LHCN-M2 (cell line): ENCODE measurements at regions not wholly inside any gene's neighbourhood (a gene's known extent, or its start where the extent isn't known, plus 50 kb on each side); places are given as distances from the start of the nearest gene placed in this dataset.
"Not testable (repeated sequence)": the region's sequence is repeated elsewhere in the genome, so short reads cannot be mapped to it uniquely, and the experiment has no call there.

Experiments used
- DNase-seq: peaks from one replicate; pipeline ENCODE4 v3.0.0-alpha.2; 2012; ENCODE audit warnings: low read depth

DNA sequence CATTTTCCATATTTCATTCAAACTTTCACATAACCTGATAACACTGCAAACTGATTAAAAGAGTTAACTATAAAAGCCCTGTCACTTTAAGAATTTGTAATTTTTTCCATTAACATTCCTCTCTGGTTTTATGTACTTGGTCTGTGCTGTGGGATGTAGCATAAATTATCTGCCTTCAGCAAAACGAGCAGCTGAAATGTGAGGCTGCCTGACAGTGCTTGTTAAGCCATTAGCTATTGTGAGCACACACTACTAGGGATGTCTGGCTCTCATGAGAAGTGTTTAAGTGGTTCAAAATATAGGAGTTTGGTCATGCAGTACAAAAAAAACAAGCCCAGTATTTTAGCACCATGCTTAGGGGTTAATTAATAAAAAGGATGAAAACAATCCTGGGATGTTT lies 63.0 kb downstream of the HOXA1 start:
- DNase-seq: peak; percentile 76

DNA sequence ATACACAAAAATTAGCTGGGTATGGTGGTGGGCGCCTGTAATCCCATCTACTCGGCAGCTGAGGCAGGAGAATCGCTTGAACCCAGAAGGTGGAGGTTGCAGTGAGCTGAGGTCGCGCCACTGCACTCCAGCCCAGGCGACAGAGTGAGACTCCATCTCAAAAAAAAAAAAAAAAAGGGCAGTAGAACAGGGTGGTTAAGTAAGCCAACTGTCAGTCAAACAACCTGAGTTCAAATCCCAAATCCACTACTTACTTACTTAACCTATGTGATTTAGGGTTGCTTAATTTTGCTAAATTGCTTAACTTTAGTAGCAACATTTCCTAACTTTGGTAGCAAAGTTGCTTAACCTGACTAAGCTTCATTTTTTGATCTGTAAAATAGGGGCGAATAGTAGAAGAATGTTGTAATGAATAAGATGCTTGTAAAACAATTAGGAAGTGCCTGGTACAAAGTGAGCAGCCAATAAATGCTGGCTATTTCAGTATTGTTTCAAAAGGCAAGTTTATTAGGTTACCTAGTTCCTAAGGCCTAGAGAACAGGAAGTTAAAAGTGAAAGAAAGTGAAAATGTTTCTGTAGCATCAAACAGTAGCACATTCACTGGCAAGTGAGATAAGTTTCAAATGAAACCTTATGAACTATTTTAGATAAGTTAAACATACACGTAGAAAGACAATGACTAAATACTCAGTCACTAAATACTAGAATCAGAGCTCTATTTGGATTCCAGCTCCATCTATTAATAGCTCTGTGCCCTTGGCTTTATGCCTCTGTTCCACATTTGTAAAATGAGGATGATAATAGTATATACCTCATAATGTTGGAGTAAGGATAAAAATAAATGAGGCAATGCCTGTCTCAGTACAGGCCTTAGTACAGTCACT lies 64.3 kb downstream of the HOXA1 start:
- DNase-seq: peak; percentile 71

DNA sequence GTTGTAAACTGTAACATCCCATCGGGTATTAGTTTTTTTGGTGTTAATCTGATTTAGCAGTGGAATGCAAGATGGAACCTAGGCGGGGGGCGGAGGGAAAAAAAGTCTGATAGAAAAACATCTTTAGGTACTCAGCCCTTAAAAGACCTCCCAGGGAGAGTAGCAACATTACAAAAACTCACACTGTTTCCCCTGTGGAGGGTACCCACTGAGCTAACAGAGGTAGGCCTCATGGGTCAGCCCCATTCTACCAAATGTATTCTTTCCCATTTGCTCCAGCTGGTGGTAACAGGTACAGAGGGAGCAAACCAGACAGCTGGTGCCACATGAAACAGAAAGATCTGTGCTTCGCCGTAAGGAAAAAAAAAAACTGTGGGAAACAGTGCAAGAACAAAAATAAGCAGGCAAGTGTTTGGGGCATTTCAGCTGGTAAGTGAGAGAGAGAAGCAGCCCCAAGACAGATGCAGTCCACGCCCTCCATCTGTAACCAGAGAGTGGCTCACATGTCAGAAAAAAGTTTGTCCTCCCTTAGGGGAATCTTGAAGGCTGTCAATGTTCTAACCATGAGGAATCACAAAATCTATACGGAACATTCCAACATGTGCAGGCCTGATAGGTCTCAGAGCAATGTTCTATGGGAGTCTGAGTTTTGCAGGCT lies 65.3 kb downstream of the HOXA1 start:
- DNase-seq: peak; percentile 48

GRCh38 chr7:27025270-27025669 lies 70.5 kb downstream of the HOXA1 start:
- DNase-seq: no peak

- DNase-seq: no peak
Measured at GRCh38 chr7:27010068-27010467, 85.7 kb downstream of the HOXA1 start.

- no peak for DNase-seq
Measured at GRCh38 chr7:27000496-27000895, 95.3 kb downstream of the HOXA1 start.

DNA sequence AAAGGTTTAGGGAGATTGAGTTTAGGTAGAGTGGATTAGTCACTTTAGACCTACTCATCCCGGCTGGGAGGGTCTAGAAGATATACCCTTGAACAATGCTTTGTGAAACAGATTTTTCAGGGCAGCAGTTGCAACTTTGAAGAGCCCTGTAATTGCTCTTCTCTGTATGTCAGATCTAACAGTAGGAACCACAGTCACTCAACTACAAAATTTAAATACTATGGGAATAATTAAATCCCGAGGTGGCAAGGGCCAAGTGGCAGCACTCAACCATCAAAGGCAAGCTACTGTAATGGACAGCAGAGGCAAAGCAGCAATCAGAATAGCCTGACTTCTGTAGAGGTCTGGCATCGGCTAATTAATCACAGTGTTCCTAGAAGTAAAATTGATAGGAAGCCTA lies 97.5 kb downstream of the HOXA1 start:
- not testable (repeated sequence) for DNase-seq

DNA sequence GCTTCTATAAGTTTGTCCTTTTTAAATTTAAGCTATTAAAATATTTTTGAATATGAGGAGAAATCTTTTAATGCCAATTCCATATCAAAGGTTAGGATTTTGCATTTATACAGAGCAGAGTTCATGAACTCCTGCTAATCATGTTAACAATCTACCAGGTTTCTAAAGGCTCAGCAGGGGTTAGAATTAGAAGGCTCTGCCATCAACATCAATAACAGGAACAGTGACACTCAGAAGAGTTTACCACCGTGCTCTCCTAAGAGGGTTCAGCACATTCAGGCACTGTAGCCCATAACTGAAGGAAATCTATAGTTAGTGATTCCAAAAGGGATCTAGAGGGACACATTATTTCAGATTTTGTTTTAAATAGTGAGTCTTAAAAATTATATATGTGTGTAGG lies 100.1 kb downstream of the HOXA1 start:
- DNase-seq: no peak

- peak; percentile 42 for DNase-seq
Measured at GRCh38 chr7:26993816-26994810, 101.7 kb downstream of the HOXA1 start.

DNA sequence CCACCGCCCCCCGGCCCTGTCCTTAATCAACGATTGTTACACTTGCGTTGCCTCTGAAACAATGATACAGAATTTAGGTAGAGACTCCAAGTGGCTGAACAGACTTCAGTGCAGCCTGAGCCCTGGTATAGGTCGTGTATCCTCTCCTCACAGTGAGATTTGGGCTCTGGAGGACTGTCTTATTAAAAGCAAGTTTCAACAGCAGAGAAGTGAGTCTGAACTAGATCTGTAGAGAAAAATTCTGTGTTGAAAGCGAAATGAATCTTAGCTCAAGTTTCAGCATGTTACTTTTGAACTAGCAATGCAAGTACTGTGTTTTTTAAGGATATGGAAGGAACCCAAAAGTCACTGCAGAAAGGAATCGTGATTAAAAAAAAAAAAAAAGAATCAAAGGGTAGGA lies 103.1 kb downstream of the HOXA1 start:
- no peak for DNase-seq

- DNase-seq: no peak
Measured at GRCh38 chr7:26991796-26992195, 104.0 kb downstream of the HOXA1 start.

DNA sequence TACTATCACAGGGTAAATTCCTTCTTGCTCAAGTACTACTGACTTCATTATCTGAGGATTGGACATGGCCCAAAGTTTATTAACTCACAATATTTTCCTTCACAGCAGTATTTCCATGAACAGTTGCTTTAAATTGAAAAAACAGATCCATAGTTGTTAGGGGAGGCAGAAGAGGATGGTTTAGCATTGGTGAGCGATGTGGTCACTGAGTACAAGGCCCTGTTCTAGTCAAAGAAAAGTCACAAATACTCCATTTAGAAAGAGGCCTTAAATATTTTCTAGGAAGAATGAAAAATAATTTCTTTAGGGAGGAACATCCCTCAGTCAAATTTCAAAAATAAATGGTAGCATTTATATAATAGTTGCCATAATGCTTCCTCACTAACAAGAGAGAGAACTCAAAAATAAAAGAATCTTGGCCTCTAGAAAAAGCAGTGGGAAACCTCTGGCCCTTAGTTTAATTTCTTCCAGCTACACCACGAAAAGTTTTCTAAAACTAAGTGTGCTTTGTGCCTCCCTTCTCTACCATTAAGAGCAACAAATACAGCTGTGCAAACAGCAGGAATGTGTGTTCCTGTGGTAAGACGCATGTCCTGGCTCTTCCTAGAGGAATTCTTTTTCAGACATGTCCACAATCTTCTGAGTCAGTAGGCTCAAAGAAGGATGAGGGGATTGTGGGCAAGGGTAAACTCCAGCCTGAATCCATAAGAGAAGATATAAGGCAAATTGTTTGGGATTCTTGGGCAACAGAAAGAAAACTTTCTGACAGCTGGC lies 105.7 kb downstream of the HOXA1 start:
- DNase-seq: peak; percentile 80

DNA sequence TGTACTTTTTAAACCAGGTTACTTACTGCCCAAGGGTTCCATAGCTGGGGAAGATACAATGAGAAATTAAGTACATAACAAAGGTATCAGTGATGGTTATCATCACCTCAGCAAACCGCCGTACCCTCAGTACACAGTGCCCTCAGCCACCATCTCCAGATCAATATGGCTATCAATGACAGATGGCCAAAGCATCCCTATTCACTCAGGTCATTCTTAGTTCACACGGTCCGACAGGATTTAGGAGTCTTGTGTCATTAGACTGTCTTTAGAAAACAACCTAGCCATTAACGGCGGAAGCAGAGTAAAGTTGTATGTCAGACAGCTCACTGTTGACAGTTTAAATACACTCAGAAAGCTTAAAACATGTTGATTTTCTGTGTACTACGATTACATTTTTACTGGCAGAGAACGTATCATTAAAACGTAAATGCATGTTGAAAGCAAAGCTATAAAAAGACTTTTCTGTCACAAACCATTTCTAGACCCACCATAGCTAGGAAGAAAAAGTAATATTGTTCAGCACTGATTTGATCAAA lies 106.9 kb downstream of the HOXA1 start:
- DNase-seq: no peak

DNA sequence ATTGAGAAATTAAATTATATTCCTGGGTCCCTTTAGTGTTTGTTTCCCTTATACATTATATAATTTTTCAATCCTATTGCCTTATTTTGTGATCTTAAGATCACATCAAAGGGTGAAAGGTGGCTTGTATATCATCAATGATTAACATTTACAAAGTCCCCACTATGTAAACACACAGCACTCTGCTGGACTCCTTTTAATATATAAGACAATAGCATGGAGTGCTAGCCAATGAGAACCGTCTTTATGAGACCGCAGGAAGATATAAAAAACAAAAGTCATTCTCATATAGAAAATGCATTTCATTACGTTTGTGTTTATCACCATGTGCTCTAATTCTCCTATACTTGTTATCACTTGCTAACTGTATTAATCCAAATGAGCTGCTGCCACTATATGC lies 108.5 kb downstream of the HOXA1 start:
- no peak for DNase-seq

- DNase-seq: no peak
Measured at GRCh38 chr7:26978146-26978545, 113.8 kb upstream of the SKAP2 start.

DNA sequence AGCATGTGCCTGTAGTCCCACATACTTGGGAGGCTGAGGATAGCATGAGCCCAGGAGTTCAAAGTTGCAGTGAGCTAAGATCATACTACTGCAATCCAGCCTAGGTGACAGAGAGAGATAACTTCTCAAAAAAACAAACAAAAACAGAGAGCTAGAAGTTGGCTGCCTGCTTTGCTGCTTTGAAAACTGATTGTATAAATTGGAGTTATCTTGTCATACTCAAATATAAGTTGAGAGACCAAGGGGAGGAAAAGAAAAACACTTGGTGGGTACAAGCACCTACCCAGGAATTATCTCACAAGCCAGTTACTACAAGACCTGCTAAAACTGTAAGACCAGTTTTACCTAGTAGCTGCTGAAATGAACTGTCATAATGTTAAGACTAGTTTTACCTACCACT lies 112.5 kb upstream of the SKAP2 start:
- DNase-seq: no peak

GRCh38 chr7:26971924-26972323 lies 107.5 kb upstream of the SKAP2 start:
- DNase-seq: not testable (repeated sequence)

- DNase-seq: no peak
Measured at GRCh38 chr7:26965724-26966123, 101.3 kb upstream of the SKAP2 start.

DNA sequence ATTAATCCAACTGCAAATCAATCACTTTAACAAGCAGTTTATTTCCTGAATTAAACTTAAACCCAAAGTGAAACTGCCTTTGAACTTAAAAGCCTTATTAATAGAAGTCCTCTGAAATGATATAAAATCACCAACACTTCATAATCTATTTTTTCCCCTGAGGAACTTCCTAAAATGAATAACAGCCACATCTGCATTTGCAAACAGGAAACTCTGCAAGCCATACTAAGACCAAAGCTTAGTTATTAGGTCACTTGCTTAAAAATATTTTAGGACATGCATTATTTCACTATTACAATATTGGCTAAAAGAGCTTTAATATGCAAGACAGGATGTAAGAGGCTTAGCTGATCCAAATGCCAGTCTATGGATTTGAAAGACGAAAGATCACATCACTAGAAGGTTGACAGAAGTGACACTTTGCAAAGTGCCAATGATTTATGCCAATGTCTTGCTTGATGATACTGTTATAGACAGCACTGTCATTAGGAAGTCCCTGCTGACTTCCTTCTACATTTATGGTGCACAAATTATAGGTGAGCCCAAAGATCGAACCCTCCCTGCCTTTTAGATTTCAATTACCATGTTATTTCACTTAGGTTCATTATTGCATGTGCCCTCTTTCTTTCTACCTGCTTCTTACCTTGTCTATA lies 99.9 kb upstream of the SKAP2 start:
- no peak for DNase-seq

GRCh38 chr7:26959290-26959689 lies 94.9 kb upstream of the SKAP2 start:
- DNase-seq: peak; percentile 26
